Fibroblast of upper back skin (primary cell): ENCODE measurements at regions not wholly inside any gene's neighbourhood (a gene's known extent, or its start where the extent isn't known, plus 50 kb on each side); places are given as distances from the start of the nearest gene placed in this dataset.

Experiments
- DNase-seq: peaks from one replicate; pipeline ENCODE4 v3.0.0-alpha.2; 2013

DNA sequence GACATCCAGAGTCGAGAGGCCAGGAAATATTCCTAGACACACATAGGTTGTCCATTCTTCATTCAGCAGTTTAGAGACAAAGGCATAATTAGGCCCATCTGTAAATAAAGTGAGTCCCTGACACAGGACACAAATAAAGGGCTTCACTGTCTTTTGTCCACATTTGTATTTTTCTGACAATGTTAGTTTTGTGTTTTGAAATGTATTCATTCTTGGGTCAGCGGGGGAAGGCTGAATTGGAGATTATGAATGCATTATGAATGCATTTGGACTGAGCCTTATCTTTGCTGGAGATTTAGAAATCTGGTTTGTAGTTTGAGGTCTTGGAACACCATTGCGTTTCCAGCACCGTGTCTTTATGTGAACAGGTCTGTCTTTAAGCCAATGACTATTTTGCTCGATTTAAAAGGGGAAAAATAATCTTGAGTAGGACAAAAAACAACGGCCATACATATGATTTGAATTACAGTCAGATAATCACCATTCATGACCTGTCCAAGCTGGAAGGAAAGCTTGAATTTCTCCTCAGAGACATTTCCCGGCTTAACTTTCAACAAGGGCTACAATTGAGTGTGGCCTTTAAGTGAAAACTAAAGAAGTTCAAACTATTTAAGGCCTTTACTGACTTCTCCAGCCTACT lies 334.8 kb downstream of the WDR11 start:
- DNase-seq: no peak

DNA sequence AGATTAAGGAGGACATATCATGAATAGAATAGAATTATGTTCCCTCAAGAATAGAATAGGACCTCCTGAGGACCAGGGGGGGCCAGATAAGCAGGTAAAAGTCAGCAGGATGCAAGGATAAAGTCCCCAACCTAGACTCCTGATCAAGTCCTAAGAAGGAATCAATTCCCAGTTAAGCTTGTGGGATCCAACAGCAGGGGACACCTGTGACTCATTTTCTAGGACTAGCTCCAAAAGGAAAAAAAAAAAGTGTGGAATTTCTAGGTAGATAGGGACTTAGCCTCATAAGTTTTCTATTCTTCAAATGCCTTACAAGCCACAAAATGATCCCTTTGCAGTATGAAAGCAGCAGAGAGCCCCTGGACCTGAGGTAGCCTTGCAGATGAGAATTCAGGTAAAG lies 336.2 kb downstream of the WDR11 start:
- no peak for DNase-seq

DNA sequence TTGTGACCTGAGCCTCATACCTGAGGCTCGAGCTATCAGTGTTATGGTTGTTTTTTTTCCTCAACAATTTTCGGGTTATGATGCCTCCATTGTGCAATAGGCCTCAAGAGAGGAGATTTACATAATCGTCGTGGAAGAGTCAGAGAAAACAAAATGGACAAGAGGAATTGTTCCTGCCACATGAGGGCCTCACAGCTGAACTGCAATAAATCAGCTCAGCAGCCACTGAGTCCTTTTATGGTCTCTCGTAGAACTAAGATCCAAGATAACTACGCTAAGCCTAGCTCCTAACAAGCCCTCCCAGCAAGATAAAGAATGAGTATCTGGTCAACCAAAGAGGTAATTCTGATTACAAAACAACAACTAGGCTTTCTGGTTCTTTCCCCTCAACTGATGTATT lies 336.8 kb downstream of the WDR11 start:
- DNase-seq: no peak

DNA sequence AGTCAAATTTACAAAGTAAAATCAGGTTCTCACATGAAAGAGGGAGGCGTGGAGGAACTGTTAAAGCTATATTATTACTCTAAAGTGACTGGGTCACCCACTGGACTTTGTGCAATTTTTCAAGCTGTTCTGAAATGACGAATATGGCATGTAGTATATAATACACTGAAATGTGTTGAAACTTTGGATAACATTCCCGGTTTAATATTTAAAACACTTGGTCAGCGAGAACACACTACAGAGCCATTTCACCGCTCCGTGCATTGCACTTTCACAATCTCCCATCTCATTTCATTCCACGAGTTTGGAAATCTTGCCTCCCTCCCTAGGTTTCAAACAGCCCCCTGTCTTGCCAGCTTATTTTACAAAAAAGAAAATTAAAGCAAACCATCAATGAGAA lies 337.9 kb downstream of the WDR11 start:
- DNase-seq: no peak

DNA sequence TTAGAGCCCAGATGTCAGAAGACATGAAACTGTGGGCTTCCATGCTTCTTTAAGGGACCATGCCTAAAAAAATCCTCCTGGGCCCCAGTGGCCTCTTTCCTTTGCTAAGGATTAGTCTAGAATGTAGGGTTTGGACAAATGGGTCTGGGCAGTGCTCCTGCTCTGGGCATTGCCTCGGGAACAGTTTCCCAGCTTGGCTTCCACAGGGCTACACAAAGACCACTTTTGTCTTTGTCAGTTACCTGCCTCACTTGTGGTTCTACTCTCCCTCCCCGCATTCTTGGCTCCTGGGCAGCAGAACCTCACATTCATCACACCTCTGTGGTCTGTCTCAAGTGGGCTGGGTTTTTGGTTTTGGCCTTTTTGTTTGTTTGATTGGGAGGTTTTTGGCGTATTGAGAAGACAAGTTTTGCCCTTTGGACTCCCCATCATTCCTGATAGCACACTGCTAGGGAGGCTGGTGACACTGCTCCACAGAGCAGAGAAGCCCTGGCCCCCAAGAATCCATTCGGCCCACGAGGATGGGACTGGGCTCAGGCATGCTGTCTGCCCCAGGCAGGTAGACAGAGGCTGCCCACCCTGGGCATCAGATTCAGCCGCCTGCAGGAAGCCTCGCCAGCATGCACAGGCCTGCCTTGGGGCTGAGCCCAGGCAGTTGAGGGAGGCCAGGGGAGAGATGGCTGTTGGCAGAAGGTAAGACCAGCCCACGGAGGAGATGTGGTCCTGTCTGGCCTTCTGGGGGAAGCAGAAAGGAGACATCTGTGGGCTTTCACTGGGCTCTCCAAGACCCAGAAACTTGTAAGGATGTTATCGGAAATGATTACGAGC lies 343.7 kb downstream of the WDR11 start:
- no peak for DNase-seq

DNA sequence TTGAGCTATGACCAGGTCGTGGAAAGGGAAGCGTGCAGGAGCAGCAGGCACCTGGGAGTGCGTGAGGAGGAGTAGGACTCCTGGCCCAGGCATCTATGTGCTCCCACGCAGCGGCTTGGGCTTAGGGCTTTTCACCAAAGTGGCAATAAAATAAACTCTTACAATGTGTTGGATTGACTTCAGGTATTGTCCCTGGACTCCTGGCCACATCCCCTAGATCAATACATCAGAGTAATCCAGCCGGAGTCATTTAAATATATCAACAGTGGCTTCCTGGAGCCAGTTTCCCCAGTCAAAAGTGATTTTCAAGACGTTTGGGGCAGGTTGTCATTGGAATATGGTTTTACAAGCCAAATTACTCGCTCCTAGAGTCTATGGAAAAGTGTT lies 344.4 kb downstream of the WDR11 start:
- DNase-seq: no peak

DNA sequence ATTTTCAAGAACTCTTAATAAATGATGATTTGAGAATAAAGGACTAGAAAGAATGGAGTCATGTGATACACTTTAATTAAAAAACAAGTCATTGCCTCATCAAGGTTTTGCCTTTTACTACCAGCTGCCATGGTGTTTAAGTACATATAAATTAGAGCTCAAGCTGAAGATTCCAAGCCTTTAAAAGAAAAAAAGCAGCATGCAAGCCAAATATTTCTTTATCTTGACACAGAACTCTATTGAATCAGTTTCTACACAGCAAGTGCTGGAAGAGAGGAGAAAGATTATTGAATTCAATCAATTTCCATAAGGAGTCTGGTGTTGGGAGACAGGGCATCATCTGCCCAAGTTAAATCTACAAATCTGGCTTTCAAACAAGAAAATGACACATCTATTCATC lies 347.9 kb downstream of the WDR11 start:
- DNase-seq: no peak

DNA sequence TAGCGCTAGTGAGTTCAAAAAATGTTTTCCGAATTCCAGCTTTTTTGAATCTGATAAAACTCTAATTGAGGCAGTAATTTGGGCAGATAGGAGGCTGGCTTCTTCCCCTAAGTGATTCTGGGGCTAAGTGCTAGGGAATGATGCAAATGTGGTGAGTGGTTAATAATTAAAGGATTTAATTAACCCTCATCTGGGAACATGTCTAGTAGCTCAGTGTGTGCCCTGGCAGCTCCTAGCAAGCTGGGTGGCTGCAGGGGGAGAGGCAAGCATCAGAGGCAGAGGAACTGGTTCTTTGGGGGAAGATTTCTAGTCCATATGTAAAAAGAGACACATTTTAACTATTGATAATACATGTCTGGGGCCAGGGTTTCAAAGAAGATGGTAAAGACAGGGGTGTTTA lies 354.5 kb downstream of the WDR11 start:
- DNase-seq: no peak

DNA sequence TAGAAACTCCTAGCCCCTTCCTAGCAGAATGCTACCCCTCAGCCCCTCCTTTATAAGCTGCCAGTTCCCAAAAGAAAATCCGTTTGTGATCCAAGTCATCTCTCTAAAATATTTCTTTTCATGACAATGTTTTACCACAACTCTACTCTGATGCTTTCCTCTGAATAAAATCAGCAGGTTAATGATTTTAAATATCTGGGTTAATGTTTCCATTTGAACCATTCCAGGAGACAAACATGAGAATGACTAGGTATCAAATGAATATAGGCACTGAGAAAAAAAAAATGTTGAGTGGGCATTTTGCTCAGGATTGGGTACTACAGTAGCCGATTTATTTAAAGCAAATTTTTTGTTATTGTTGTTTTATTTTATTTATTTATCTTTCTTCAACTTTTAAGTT lies 360.3 kb downstream of the WDR11 start:
- no peak for DNase-seq

DNA sequence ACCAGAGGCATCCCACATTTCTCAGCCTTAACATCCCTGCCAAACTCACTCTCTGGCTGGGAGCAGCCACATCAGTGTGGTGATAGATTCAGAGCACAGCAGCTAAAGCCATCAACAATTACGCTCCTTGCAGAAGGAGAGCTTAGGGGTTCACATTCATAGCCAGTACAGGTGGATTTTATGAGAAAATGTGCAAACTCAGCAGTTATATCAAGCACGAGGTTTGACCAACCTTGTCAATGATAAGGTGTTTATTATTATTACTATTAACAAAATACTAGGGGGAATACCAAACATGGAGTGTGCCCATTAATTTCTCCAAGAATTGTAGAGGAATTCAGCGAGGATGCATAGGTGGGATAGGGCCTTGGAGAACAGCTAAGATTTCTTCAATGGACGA lies 362.3 kb downstream of the WDR11 start:
- no peak for DNase-seq

DNA sequence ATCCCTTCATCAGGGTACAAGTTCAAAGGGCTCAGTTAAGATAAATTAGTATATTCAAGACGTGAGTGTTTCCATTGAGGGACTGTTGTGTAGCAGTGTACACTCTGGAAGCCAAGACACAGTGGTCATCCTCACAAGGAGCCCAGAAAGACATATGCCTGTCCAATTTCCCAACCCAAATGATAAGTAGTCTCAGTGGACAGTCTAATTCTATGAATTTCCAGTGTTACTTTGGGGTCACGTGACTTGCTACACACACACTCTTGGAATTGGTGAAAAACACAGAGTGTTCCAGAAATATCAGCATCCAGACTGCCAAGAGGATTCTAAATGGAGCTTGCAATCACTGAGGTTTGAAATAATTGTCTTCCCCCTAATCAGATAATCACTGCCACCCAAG lies 365.1 kb downstream of the WDR11 start:
- DNase-seq: no peak

DNA sequence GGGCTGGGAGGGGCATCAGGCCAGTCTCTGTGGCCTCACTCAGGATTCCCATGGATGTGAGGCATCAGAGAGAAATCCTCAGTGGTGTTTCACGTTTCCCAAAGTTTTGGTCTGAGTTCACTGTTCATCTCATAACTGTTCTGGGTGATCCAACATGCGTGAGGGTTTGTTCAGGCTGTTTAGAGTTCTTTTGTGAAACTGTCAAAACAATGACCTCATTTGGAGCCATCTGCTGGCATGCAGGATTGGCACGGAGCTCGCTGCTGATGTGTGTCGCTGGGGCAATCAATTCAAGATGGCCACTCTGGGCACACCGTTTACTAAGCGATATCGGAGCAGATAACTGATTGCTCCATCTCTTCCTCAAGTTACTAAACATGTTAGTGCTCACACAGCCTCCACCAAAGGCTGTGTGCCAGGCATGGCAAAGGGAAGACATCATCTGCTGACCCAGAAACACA lies 365.6 kb downstream of the WDR11 start:
- DNase-seq: no peak

DNA sequence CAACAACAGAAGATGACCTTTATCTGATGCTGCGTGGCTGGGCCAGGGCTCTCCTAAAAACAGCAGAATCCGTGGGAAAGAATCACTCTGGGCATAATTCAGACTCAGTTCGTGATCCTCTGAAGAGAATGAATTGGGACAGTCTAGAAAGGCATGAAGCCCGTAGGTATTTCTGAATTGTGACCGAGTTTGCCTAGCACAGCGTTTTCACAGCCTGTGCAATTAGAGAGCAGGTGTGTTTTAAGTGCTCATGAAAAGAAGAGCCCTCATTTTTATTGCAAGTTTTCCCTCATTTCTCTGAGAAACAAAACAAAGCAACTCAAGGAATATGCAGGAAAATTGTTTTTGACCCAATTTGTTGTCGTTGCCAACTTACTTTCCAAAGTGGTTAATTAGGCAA lies 366.2 kb downstream of the WDR11 start:
- DNase-seq: no peak

DNA sequence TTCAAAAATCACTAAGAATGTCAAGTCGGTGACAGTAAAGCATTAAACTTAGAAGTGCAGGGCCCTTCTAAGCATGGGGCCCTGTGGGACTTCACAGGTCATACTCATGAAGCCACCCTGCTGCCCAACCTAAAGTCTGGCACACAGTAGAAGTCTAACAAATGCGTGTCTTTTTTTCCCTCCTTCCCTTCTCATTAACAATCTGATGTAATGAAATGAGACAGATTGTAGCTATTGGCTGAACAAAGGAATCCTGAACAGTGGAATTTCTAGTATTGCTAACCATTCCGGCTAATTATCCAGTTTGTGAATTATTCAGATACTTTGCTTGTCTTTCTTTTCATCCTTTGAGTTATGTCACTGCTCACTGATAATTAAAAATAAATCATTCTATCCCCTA lies 369.9 kb downstream of the WDR11 start:
- DNase-seq: no peak

DNA sequence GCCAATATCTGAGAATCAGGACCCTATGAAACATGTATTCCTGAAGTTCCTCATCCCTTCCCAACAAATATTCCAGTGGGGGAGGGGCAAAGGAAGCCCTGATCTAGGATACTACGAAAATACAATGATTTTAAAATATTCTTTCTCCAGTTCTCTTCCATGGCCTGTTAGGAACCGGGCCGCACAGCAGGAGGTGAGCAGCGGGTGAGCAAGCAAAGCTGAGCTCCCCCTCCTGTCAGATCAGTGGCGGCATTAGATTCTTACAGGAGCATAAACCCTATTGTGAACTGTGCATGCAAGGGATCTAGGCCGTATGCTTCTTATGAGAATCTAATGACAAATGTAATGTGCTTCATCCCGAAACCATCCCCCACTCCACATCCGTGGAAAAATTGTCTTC lies 370.8 kb downstream of the WDR11 start:
- DNase-seq: no peak

DNA sequence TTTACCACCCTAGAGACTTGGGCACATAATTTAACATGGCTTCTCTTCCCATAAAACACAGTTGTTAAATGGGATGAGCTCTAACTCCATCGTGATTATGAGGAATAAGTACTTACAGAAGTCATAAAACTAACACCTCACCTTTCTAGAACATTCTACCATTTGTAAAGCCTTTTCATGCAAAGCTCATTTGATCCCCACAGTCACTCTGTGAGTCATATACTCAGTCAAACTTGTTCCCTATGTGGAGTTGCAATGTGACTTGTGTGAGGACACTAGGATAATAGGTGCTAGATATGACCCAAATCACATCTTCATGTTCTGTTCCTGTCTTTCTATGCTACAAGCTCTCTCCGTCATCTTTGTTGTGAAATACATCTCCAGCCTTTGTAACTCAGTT lies 371.7 kb downstream of the WDR11 start:
- no peak for DNase-seq

DNA sequence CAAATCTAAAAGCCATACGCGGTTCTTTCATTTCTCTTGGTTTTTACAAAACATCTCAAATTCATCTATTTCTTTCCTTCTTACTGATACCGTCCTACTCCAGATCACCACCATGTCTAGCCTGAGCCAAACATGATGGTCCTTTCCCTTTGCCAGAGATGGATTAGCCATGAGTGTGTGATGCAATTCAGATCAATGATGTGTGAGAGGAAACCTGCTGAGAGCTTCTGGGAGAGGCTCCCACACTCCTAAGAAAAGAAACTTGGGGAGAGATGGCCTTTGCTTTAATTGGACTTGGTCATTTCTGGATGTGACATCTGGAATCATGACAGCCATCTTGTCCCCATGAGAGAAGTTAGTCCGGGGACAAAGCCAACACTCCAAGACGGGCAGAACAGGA lies 367.2 kb downstream of the FGFR2 start:
- DNase-seq: no peak

DNA sequence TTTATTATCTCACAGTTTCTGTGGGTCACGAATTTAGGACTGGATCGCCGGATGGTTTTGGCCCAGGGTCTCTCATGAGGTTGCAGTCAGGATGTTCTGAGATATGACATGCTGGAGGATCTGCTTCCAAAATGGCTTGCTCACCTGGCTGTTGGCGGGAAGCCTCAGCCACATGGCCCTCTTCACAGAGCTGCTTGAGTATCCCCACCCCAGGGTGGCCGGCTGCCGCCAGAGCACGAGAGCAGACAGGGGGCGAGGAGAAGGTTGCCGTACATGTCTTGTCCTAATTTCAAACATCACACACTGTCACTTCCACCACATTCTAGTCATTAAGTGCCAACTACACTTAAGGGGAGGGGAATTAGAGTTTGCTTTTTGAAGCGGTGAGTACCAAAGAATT lies 365.8 kb downstream of the FGFR2 start:
- DNase-seq: no peak

DNA sequence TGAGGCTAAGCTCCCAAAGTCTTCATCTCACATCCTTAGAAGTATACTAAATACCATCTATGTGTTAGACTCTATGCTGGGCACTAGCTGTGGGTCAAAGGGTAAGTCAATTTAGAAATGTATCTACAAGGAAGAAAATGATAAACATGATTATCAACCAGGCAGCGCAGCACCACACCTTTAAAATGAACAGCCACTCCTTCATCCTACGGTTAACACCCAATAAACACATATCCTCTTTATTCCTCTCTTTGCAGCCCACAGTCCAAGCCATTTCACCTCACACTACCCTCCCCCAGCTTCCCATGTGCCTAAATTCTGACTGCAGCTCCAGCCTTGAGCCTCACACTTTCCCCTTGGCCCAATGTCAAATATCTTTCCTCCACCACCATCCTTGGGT lies 362.6 kb downstream of the FGFR2 start:
- no peak for DNase-seq

DNA sequence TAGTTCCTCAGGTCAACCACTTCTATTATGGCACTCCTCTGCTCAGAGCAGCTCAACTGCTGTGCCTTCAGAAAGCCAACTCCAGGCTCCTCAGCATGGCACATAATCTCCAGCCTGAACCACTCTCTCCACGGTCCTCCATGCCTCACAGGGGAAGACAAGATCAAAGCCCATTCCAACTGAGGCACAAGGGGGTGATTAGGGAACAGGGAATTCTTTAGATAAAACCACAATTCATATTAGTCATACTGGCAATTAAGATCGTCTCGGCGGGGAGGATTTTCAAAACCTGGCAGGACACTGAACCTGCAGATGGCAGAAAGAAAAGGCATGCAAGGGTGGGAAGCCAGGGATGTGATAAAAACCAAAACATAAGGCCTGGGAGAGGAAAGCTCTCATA lies 361.6 kb downstream of the FGFR2 start:
- DNase-seq: no peak

DNA sequence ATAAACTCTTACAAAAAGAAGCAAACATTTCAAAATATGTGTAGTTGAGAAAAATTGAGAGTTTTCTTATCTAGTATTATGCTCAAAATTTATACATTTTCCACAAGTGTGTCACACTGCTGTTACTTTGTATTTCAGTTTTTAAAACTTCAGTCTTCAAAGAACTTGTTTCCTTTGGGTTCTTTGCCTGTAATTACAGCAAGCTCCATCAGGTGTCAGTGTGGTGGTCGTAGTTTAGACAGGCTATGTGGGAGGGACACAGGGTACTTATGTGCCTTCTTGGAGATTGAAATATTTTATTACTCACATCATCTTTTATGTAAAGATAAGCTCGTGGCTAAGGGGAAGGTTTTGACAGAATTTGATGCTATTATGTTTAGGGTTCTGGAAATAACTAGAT lies 360.5 kb downstream of the FGFR2 start:
- no peak for DNase-seq

DNA sequence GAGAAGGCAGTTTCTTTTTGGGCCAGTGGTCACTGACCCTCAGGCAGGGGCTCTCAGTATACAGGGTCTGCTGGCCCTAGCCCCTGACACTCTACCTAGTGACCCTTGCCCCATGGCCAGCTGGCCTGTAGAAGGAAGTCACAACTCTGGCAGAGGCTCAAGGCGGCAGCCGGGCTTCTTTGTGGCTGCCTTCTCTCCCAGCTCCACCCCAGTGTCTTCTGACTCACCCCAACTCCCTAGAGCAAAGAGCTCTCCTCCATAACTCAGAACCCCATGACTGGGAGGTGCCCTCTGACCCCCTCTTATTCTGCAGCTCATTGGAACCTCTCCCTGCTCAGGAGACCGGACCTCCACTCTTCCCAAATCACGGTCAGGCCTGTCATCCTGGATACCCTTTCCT lies 358.2 kb downstream of the FGFR2 start:
- no peak for DNase-seq

DNA sequence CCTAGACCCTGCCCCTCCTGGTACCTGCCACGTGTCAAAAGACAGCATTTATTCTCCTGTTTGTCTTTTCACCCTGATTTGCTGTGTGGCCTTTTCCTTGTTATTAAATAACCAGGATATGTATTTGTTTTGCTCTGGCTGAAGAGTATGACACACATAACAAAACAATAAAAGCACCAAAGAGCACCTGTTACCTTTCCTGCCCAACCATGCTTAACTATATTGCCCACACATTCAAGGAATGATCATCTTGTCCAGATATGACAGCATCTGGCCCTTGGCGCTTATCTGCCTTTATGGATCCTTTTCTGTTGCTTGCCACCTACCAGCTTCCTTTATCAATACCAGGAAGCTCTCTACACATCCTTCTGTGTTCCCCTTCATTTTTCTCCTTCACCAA lies 357.7 kb downstream of the FGFR2 start:
- no peak for DNase-seq

DNA sequence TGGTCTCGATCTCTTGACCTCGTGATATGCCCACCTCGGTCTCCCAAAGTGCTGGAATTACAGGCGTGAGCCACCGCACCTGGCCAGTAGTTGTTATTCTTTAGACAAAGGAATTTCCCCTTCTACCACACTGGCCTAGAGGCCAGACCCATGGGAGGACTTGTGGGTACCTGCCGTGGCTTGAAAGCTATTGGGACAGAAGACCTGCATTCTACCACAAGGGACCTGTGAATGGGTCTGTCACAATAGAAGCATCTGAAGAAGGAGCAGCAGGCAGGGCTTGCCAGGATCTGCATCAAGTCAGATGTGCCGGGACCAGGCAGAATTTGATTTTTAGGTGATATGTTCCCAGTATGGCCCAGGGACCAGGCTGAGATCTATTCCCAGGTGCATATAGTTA lies 356.9 kb downstream of the FGFR2 start:
- no peak for DNase-seq
